GM23338 (cell line): ENCODE measurements at regions not wholly inside any gene's neighbourhood (a gene's known extent, or its start where the extent isn't known, plus 50 kb on each side); places are given as distances from the start of the nearest gene placed in this dataset.

ENCODE experiments used
- ATAC-seq: fragments of 200-7000 bp; cut with Tn5 transposase; 3 replicates; pipeline ENCODE4 v1.9.1; 2020
- DNase-seq: peaks from one replicate; pipeline ENCODE4 v3.0.0-alpha.2; 2015; ENCODE audit warnings: low spot score
- H2AFZ ChIP-seq: fragments of 200-600 bp; sonication (generic); 2 replicates; pipeline ENCODE4 v1.8.0; 2016; ENCODE audit warnings: antibody characterized with exemption, mild to moderate bottlenecking, moderate library complexity
- H3F3A ChIP-seq: fragments of 200-600 bp; sonication (generic); replicated peaks from 2 replicates; pipeline ENCODE4 v1.8.0; 2017; ENCODE audit warnings: antibody characterized with exemption, mixed run types, low read depth
- H3K27ac ChIP-seq: fragments of 200-600 bp; sonication (generic); 2 replicates; pipeline ENCODE4 v1.6.1; 2016; ENCODE audit warnings: low read depth
- H3K27me3 ChIP-seq: fragments of 200-600 bp; sonication (generic); 2 replicates; pipeline ENCODE4 v1.8.0; 2016; ENCODE audit warnings: mild to moderate bottlenecking, mixed run types, moderate library complexity; ENCODE audit not compliant: insufficient read depth
- H3K36me3 ChIP-seq: fragments of 200-600 bp; sonication (generic); 2 replicates; pipeline ENCODE4 v1.8.0; 2016; ENCODE audit warnings: mild to moderate bottlenecking; ENCODE audit not compliant: insufficient read depth
- H3K4me1 ChIP-seq: fragments of 200-600 bp; sonication (generic); 2 replicates; pipeline ENCODE4 v1.8.0; 2016; ENCODE audit warnings: mild to moderate bottlenecking, moderate library complexity; ENCODE audit not compliant: insufficient read depth
- H3K4me2 ChIP-seq: fragments of 200-600 bp; sonication (generic); 2 replicates; pipeline ENCODE4 v1.7.1; 2017; ENCODE audit warnings: mixed run types
- H3K4me3 ChIP-seq: fragments of 200-600 bp; sonication (generic); 2 replicates; pipeline ENCODE4 v1.6.1; 2016; ENCODE audit warnings: mixed run types
- H3K79me2 ChIP-seq: fragments of 200-600 bp; sonication (generic); replicated peaks from 2 replicates; pipeline ENCODE4 v1.8.0; 2017; ENCODE audit warnings: mild to moderate bottlenecking; ENCODE audit not compliant: insufficient read depth
- H3K9me2 ChIP-seq: fragments of 200-600 bp; sonication (generic); 2 replicates; pipeline ENCODE4 v1.8.0; 2017; ENCODE audit not compliant: insufficient read depth
- H4K20me1 ChIP-seq: fragments of 200-600 bp; sonication (generic); replicated peaks from 2 replicates; pipeline ENCODE4 v1.8.0; 2017; ENCODE audit warnings: mild to moderate bottlenecking; ENCODE audit not compliant: insufficient read depth
- H3K27ac Mint-ChIP-seq: 2 replicates; pipeline ENCODE4 v1.8.0; 2020; ENCODE audit warnings: inconsistent platforms, mild to moderate bottlenecking, moderate library complexity, mixed read lengths
- H3K27me3 Mint-ChIP-seq: 3 replicates; pipeline ENCODE4 v1.8.0; 2022; ENCODE audit warnings: low read depth, mild to moderate bottlenecking, moderate library complexity, mixed read lengths, inconsistent platforms; ENCODE audit not compliant: insufficient read depth, poor library complexity
- H3K36me3 Mint-ChIP-seq: 3 replicates; pipeline ENCODE4 v1.8.0; 2021; ENCODE audit warnings: low read depth, mild to moderate bottlenecking, inconsistent platforms, moderate library complexity, mixed read lengths
- H3K4me1 Mint-ChIP-seq: 3 replicates; pipeline ENCODE4 v1.8.0; 2020; ENCODE audit warnings: mild to moderate bottlenecking, inconsistent platforms, mixed read lengths
- H3K4me3 Mint-ChIP-seq: 3 replicates; pipeline ENCODE4 v1.8.0; 2021; ENCODE audit warnings: moderate library complexity, mild to moderate bottlenecking, inconsistent platforms, mixed read lengths
- H3K9me3 Mint-ChIP-seq: 3 replicates; pipeline ENCODE4 v1.8.0; 2020; ENCODE audit warnings: moderate library complexity, mild to moderate bottlenecking, inconsistent platforms, mixed read lengths
- CREB1 ChIP-seq: fragments of 250-450 bp; sonication (Bioruptor Pico); IDR thresholded peaks from 2 replicates; pipeline ENCODE4 v1.5.0; 2020; ENCODE audit warnings: low read depth, mild to moderate bottlenecking, moderate library complexity
- EZH2 ChIP-seq: fragments of 200-600 bp; sonication (generic); IDR thresholded peaks from one replicate; pipeline ENCODE4 v1.8.0; 2017; ENCODE audit warnings: antibody characterized with exemption, mild to moderate bottlenecking, low read depth; ENCODE audit not compliant: unreplicated experiment
- EZH2phosphoT487 ChIP-seq: fragments of 200-600 bp; sonication (generic); IDR thresholded peaks from one replicate; pipeline ENCODE4 v1.8.1; 2018; ENCODE audit warnings: antibody characterized with exemption; ENCODE audit not compliant: unreplicated experiment
- JUNB ChIP-seq: IDR thresholded peaks from one replicate; pipeline ENCODE4 v1.6.1; 2016; ENCODE audit warnings: antibody characterized with exemption; ENCODE audit not compliant: unreplicated experiment
- NANOG ChIP-seq: IDR thresholded peaks from 2 replicates; pipeline ENCODE4 v1.6.1; 2016; ENCODE audit warnings: antibody characterized with exemption, borderline replicate concordance
- POLR2AphosphoS5 ChIP-seq: IDR thresholded peaks from 2 replicates; pipeline ENCODE4 v1.6.1; 2016; ENCODE audit warnings: antibody characterized with exemption, low read depth
- STAT1 ChIP-seq: IDR thresholded peaks from one replicate; pipeline ENCODE4 v1.6.1; 2016; ENCODE audit warnings: antibody characterized with exemption; ENCODE audit not compliant: unreplicated experiment
- ZNF114 ChIP-seq: fragments of 250-450 bp; sonication (Bioruptor Pico); IDR thresholded peaks from 2 replicates; pipeline ENCODE4 v1.5.0; 2020; ENCODE audit warnings: mild to moderate bottlenecking, moderate library complexity
- ZNF331 ChIP-seq: fragments of 250-450 bp; sonication (Bioruptor Pico); IDR thresholded peaks from 2 replicates; pipeline ENCODE4 v1.5.0; 2020; ENCODE audit warnings: low read depth, mild to moderate bottlenecking, moderate library complexity
- TF ChIP-seq, protein P1 (sequence below): IDR thresholded peaks from one replicate; pipeline ENCODE4 v1.6.1; 2018; ENCODE audit warnings: antibody characterized with exemption; ENCODE audit not compliant: unreplicated experiment
- TF ChIP-seq, protein P2 (sequence below), 2 experiments: fragments of 200-600 bp in 1 of 2; sonication (generic) in 1 of 2; conservative IDR thresholded peaks; 2 replicates each; pipeline versions ENCODE4 v1.5.1 to v1.6.1; 2016 to 2017; ENCODE audit warnings: antibody characterized with exemption in 2 of 2, low read depth in 2 of 2, mild to moderate bottlenecking in 2 of 2, moderate library complexity in 1 of 2
- TF ChIP-seq, protein P3 (sequence below): IDR thresholded peaks from 2 replicates; pipeline ENCODE4 v1.6.1; 2016; ENCODE audit warnings: antibody characterized with exemption
- TF ChIP-seq, protein P4 (sequence below): fragments of 250-450 bp; sonication (Bioruptor Pico); IDR thresholded peaks from 2 replicates; pipeline ENCODE4 v1.5.0; 2020; ENCODE audit warnings: mild to moderate bottlenecking, moderate library complexity

- H3K27ac Mint-ChIP-seq, result no peak overlapping the region
- no peak for ATAC-seq
- H3K4me1 Mint-ChIP-seq, result no peaks in the 10 kb centered on the region
- no peaks in the 10 kb centered on the region for H3K9me2 ChIP-seq
- H3K4me2 ChIP-seq, result no peak overlapping the region
- TF ChIP-seq ZNF114 (CRISPR knock-in tag) (no peak), ZNF331 (CRISPR knock-in tag) (no peak), POLR2AphosphoS5 (no peak), EZH2 (no peak), CREB1 (no peak), EZH2phosphoT487 (no peak), NANOG (no peak), STAT1 (no peak), JUNB (no peak)
- TF ChIP-seq, protein P1, sequence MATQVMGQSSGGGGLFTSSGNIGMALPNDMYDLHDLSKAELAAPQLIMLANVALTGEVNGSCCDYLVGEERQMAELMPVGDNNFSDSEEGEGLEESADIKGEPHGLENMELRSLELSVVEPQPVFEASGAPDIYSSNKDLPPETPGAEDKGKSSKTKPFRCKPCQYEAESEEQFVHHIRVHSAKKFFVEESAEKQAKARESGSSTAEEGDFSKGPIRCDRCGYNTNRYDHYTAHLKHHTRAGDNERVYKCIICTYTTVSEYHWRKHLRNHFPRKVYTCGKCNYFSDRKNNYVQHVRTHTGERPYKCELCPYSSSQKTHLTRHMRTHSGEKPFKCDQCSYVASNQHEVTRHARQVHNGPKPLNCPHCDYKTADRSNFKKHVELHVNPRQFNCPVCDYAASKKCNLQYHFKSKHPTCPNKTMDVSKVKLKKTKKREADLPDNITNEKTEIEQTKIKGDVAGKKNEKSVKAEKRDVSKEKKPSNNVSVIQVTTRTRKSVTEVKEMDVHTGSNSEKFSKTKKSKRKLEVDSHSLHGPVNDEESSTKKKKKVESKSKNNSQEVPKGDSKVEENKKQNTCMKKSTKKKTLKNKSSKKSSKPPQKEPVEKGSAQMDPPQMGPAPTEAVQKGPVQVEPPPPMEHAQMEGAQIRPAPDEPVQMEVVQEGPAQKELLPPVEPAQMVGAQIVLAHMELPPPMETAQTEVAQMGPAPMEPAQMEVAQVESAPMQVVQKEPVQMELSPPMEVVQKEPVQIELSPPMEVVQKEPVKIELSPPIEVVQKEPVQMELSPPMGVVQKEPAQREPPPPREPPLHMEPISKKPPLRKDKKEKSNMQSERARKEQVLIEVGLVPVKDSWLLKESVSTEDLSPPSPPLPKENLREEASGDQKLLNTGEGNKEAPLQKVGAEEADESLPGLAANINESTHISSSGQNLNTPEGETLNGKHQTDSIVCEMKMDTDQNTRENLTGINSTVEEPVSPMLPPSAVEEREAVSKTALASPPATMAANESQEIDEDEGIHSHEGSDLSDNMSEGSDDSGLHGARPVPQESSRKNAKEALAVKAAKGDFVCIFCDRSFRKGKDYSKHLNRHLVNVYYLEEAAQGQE, result no peak
- TF ChIP-seq, protein P2, sequence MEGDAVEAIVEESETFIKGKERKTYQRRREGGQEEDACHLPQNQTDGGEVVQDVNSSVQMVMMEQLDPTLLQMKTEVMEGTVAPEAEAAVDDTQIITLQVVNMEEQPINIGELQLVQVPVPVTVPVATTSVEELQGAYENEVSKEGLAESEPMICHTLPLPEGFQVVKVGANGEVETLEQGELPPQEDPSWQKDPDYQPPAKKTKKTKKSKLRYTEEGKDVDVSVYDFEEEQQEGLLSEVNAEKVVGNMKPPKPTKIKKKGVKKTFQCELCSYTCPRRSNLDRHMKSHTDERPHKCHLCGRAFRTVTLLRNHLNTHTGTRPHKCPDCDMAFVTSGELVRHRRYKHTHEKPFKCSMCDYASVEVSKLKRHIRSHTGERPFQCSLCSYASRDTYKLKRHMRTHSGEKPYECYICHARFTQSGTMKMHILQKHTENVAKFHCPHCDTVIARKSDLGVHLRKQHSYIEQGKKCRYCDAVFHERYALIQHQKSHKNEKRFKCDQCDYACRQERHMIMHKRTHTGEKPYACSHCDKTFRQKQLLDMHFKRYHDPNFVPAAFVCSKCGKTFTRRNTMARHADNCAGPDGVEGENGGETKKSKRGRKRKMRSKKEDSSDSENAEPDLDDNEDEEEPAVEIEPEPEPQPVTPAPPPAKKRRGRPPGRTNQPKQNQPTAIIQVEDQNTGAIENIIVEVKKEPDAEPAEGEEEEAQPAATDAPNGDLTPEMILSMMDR (conservative IDR thresholded peaks at IDR 0.05; ENCODE audit: low read depth in 2 of 2), result no peak
- TF ChIP-seq, protein P3, sequence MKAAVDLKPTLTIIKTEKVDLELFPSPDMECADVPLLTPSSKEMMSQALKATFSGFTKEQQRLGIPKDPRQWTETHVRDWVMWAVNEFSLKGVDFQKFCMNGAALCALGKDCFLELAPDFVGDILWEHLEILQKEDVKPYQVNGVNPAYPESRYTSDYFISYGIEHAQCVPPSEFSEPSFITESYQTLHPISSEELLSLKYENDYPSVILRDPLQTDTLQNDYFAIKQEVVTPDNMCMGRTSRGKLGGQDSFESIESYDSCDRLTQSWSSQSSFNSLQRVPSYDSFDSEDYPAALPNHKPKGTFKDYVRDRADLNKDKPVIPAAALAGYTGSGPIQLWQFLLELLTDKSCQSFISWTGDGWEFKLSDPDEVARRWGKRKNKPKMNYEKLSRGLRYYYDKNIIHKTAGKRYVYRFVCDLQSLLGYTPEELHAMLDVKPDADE, result no peak
- TF ChIP-seq, protein P4, sequence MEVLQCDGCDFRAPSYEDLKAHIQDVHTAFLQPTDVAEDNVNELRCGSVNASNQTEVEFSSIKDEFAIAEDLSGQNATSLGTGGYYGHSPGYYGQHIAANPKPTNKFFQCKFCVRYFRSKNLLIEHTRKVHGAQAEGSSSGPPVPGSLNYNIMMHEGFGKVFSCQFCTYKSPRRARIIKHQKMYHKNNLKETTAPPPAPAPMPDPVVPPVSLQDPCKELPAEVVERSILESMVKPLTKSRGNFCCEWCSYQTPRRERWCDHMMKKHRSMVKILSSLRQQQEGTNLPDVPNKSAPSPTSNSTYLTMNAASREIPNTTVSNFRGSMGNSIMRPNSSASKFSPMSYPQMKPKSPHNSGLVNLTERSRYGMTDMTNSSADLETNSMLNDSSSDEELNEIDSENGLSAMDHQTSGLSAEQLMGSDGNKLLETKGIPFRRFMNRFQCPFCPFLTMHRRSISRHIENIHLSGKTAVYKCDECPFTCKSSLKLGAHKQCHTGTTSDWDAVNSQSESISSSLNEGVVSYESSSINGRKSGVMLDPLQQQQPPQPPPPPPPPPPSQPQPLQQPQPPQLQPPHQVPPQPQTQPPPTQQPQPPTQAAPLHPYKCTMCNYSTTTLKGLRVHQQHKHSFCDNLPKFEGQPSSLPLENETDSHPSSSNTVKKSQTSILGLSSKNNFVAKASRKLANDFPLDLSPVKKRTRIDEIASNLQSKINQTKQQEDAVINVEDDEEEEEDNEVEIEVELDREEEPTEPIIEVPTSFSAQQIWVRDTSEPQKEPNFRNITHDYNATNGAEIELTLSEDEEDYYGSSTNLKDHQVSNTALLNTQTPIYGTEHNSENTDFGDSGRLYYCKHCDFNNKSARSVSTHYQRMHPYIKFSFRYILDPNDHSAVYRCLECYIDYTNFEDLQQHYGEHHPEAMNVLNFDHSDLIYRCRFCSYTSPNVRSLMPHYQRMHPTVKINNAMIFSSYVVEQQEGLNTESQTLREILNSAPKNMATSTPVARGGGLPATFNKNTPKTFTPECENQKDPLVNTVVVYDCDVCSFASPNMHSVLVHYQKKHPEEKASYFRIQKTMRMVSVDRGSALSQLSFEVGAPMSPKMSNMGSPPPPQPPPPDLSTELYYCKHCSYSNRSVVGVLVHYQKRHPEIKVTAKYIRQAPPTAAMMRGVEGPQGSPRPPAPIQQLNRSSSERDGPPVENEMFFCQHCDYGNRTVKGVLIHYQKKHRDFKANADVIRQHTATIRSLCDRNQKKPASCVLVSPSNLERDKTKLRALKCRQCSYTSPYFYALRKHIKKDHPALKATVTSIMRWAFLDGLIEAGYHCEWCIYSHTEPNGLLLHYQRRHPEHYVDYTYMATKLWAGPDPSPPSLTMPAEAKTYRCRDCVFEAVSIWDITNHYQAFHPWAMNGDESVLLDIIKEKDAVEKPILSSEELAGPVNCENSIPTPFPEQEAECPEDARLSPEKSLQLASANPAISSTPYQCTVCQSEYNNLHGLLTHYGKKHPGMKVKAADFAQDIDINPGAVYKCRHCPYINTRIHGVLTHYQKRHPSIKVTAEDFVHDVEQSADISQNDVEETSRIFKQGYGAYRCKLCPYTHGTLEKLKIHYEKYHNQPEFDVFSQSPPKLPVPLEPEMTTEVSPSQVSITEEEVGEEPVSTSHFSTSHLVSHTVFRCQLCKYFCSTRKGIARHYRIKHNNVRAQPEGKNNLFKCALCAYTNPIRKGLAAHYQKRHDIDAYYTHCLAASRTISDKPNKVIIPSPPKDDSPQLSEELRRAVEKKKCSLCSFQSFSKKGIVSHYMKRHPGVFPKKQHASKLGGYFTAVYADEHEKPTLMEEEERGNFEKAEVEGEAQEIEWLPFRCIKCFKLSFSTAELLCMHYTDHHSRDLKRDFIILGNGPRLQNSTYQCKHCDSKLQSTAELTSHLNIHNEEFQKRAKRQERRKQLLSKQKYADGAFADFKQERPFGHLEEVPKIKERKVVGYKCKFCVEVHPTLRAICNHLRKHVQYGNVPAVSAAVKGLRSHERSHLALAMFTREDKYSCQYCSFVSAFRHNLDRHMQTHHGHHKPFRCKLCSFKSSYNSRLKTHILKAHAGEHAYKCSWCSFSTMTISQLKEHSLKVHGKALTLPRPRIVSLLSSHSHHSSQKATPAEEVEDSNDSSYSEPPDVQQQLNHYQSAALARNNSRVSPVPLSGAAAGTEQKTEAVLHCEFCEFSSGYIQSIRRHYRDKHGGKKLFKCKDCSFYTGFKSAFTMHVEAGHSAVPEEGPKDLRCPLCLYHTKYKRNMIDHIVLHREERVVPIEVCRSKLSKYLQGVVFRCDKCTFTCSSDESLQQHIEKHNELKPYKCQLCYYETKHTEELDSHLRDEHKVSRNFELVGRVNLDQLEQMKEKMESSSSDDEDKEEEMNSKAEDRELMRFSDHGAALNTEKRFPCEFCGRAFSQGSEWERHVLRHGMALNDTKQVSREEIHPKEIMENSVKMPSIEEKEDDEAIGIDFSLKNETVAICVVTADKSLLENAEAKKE, result no peak
- H3K36me3 Mint-ChIP-seq, result peaks cover 14% of the 10 kb centered on the region; the same call in 2 of the 3 replicates
- H3K4me3 ChIP-seq, result no peak overlapping the region
- H3K79me2 ChIP-seq, result no peaks in the 10 kb centered on the region
- no peaks in the 10 kb centered on the region for H3K27me3 ChIP-seq
- no peaks in the 10 kb centered on the region for H3K27me3 Mint-ChIP-seq
- no peaks in the 10 kb centered on the region for H4K20me1 ChIP-seq
- DNase-seq, result no peak
- no peak overlapping the region for H3K27ac ChIP-seq
- H3F3A ChIP-seq, result no peaks in the 10 kb centered on the region
- H3K4me3 Mint-ChIP-seq, result no peak overlapping the region
- no peaks in the 10 kb centered on the region for H3K4me1 ChIP-seq
- no peaks in the 10 kb centered on the region for H3K36me3 ChIP-seq
- H2AFZ ChIP-seq, result no peak overlapping the region
- peaks cover 16% of the 10 kb centered on the region for H3K9me3 Mint-ChIP-seq
Measured at GRCh38 chr7:138386821-138387220, 73.2 kb upstream of the TRIM24 start.
